HG02852 (cell line): ENCODE measurements at regions not wholly inside any gene's neighbourhood (a gene's known extent, or its start where the extent isn't known, plus 50 kb on each side); places are given as distances from the start of the nearest gene placed in this dataset.

Source experiments
- ATAC-seq: cut with Tn5 transposase; IDR thresholded peaks from one replicate; pipeline ENCODE4 v1.9.1; 2021; ENCODE audit warnings: mild to moderate bottlenecking, moderate library complexity; ENCODE audit not compliant: unreplicated experiment

- ATAC-seq = no peak
Measured at GRCh38 chr20:11607047-11607446, 310.6 kb upstream of the BTBD3 start.

- no peak for ATAC-seq
Measured at GRCh38 chr20:11608736-11609135, 309.0 kb upstream of the BTBD3 start.

- ATAC-seq = no peak
Measured at GRCh38 chr20:11624704-11625103, 293.0 kb upstream of the BTBD3 start.

- no peak for ATAC-seq
Measured at GRCh38 chr20:11626551-11626950, 291.1 kb upstream of the BTBD3 start.

- no peak for ATAC-seq
Measured at GRCh38 chr20:11642866-11643265, 274.8 kb upstream of the BTBD3 start.

- ATAC-seq = no peak
Measured at GRCh38 chr20:11646359-11646758, 271.3 kb upstream of the BTBD3 start.

- ATAC-seq = no peak
Measured at GRCh38 chr20:11650566-11650965, 267.1 kb upstream of the BTBD3 start.

GRCh38 chr20:11651138-11651537 lies 266.6 kb upstream of the BTBD3 start:
- ATAC-seq = no peak

- no peak for ATAC-seq
Measured at GRCh38 chr20:11651647-11652046, 266.0 kb upstream of the BTBD3 start.

GRCh38 chr20:11652128-11652527 lies 265.6 kb upstream of the BTBD3 start:
- no peak for ATAC-seq

- ATAC-seq = no peak
Measured at GRCh38 chr20:11654766-11655165, 262.9 kb upstream of the BTBD3 start.

- no peak for ATAC-seq
Measured at GRCh38 chr20:11660673-11661072, 257.0 kb upstream of the BTBD3 start.

- no peak for ATAC-seq
Measured at GRCh38 chr20:11671015-11671511, 246.6 kb upstream of the BTBD3 start.

GRCh38 chr20:11672959-11673358 lies 244.7 kb upstream of the BTBD3 start:
- ATAC-seq = no peak

- no peak for ATAC-seq
Measured at GRCh38 chr20:11675920-11676629, 241.6 kb upstream of the BTBD3 start.

- no peak for ATAC-seq
Measured at GRCh38 chr20:11676630-11677287, 240.9 kb upstream of the BTBD3 start.

- ATAC-seq = no peak
Measured at GRCh38 chr20:11677428-11677827, 240.3 kb upstream of the BTBD3 start.

- no peak for ATAC-seq
Measured at GRCh38 chr20:11677836-11678235, 239.9 kb upstream of the BTBD3 start.

GRCh38 chr20:11682285-11682684 lies 235.4 kb upstream of the BTBD3 start:
- ATAC-seq = no peak

GRCh38 chr20:11686195-11686594 lies 231.5 kb upstream of the BTBD3 start:
- ATAC-seq = no peak

- no peak for ATAC-seq
Measured at GRCh38 chr20:11686820-11687543, 230.7 kb upstream of the BTBD3 start.
